ENCODE measurements at regions not wholly inside any gene's neighbourhood (a gene's known extent, or its start where the extent isn't known, plus 50 kb on each side); places are given as distances from the start of the nearest gene placed in this dataset.

DNA sequence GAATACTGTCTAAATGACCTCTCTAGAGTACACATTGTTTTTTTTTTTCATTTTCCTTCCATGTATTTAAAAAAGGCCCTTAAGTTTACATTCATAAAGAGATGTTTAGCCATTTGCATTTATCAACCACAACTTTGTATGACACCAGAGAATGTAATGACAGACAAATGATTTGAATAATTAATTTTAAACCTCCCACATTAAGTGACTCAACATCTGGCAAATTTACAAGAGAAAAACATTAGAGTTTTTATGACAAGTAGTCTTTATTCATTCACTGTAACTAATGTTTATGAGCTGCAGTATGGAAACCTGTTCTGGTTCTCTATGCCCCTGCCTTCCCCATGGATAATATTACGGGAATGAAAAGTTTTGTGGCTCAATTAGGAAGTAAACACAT, 1093.8 kb upstream of the CDH9 start:
- no peaks in the 10 kb centered on the region for H3K9me1 ChIP-seq (replicated peaks; ENCODE audit: control insufficient read depth, extremely low read depth, insufficient read depth, low read length)
- TF ChIP-seq CTCF (IDR thresholded peaks at IDR 0.05; ENCODE audit: extremely low read depth in 1 of 2, insufficient read depth in 1 of 2, low read depth in 1 of 2, low read length in 2 of 2), result no peak
- no peak for TF ChIP-seq POLR2A (IDR thresholded peaks at IDR 0.05; ENCODE audit: low read depth, low read length)
- no peak for TF ChIP-seq MYC (IDR thresholded peaks at IDR 0.05; ENCODE audit: low read depth, low read length)
- CTCF ChIA-PET, result no interaction called here
- DNase-seq (ENCODE audit: low read depth, low spot score) (no peak), FAIRE-seq (no peak)
- no peak overlapping the region for H3K9ac ChIP-seq (replicated peaks; ENCODE audit: extremely low read depth, insufficient read depth, low read length)
- H3K4me2 ChIP-seq (ENCODE audit: insufficient read depth, low read length), result no peak overlapping the region
- no peaks in the 10 kb centered on the region for H3K4me1 ChIP-seq (ENCODE audit: control insufficient read depth, extremely low read depth, insufficient read depth, low read length)
- POLR2A ChIA-PET, result no interaction called here
- no peak overlapping the region for H3K27ac ChIP-seq (ENCODE audit: insufficient read depth, low read depth, low read length)
- dilution Hi-C loops (cut with MboI; ENCODE audit: extremely low pct_ligation_motif_present, low sequenced_read_pairs) (no loop called here), intact Hi-C loops (cut with micrococcal nuclease) (no loop called here)
- no TSS peak for BruUV-seq (replicated peaks)
- no peaks in the 10 kb centered on the region for H3K9me3 ChIP-seq (replicated peaks; ENCODE audit: control insufficient read depth, insufficient read depth, low read length)
- H2AFZ ChIP-seq (ENCODE audit: low read depth, low read length), result no peak overlapping the region
- no peaks in the 10 kb centered on the region for H3K27me3 ChIP-seq (ENCODE audit: control insufficient read depth in 2 of 2, insufficient read depth in 2 of 2, low read length in 2 of 2)
- no peaks in the 10 kb centered on the region for H3K79me2 ChIP-seq (ENCODE audit: control insufficient read depth, insufficient read depth, low read length)
- H4K20me1 ChIP-seq (replicated peaks; ENCODE audit: control insufficient read depth, extremely low read depth, insufficient read depth, low read length), result no peaks in the 10 kb centered on the region
- H3K36me3 ChIP-seq (ENCODE audit: control insufficient read depth in 2 of 2, extremely low read depth in 1 of 2, insufficient read depth in 2 of 2, low read length in 2 of 2), result no peaks in the 10 kb centered on the region
- no peak overlapping the region for H3K4me3 ChIP-seq (replicated peaks in 1 of 3; ENCODE audit: insufficient read depth in 1 of 3, low read depth in 1 of 3, low read length in 3 of 3)

DNA sequence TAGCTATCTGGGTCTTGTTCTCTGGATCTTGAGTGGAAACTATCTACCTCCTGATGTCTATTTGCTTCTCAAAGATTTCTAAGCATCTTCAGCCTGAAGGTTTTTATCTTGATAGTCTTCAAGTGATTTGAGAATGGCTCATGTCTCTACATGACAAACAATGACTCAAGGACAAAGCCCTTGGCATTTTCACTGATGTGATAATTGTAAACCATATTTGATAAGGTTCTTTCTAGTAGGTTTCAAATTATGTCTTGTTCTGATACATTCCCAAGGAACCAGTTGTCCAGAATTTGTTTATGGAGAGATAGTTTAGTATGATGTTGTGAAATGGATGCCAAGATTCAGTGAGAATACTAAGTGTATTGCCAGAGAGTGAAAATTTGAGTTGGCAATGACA, 1079.3 kb upstream of the CDH9 start:
- intact Hi-C loops (cut with micrococcal nuclease) (no loop called here), dilution Hi-C loops (cut with MboI; ENCODE audit: extremely low pct_ligation_motif_present, low sequenced_read_pairs) (no loop called here)
- no peak overlapping the region for H3K27ac ChIP-seq (ENCODE audit: insufficient read depth, low read depth, low read length)
- H3K9ac ChIP-seq (replicated peaks; ENCODE audit: extremely low read depth, insufficient read depth, low read length), result no peak overlapping the region
- FAIRE-seq (no peak), DNase-seq (ENCODE audit: low read depth, low spot score) (no peak)
- H2AFZ ChIP-seq (ENCODE audit: low read depth, low read length), result no peak overlapping the region
- H3K9me3 ChIP-seq (replicated peaks; ENCODE audit: control insufficient read depth, insufficient read depth, low read length), result no peaks in the 10 kb centered on the region
- no peaks in the 10 kb centered on the region for H3K27me3 ChIP-seq (ENCODE audit: control insufficient read depth in 2 of 2, insufficient read depth in 2 of 2, low read length in 2 of 2)
- H3K4me2 ChIP-seq (ENCODE audit: insufficient read depth, low read length), result no peak overlapping the region
- no peak overlapping the region for H3K4me3 ChIP-seq (replicated peaks in 1 of 3; ENCODE audit: insufficient read depth in 1 of 3, low read depth in 1 of 3, low read length in 3 of 3)
- no peaks in the 10 kb centered on the region for H4K20me1 ChIP-seq (replicated peaks; ENCODE audit: control insufficient read depth, extremely low read depth, insufficient read depth, low read length)
- ChIA-PET CTCF (no interaction called here), POLR2A (no interaction called here)
- TF ChIP-seq FOS (IDR thresholded peaks at IDR 0.05; ENCODE audit: borderline replicate concordance, insufficient read depth, low read length) (no peak), CTCF (IDR thresholded peaks at IDR 0.05; ENCODE audit: extremely low read depth in 1 of 2, insufficient read depth in 1 of 2, low read depth in 1 of 2, low read length in 2 of 2) (no peak), JUN (IDR thresholded peaks at IDR 0.05; ENCODE audit: borderline replicate concordance, insufficient read depth, insufficient read length, low read depth) (no peak), POLR2A (IDR thresholded peaks at IDR 0.05; ENCODE audit: low read depth, low read length) (no peak), GATA2 (IDR thresholded peaks at IDR 0.05; ENCODE audit: insufficient read depth, insufficient read length, low read depth, low read length) (no peak), MYC (IDR thresholded peaks at IDR 0.05; ENCODE audit: low read depth, low read length) (no peak), POLR2AphosphoS5 (IDR thresholded peaks at IDR 0.05; ENCODE audit: insufficient read depth, low read depth, low read length) (no peak), EZH2 (IDR thresholded peaks at IDR 0.05; ENCODE audit: borderline replicate concordance, low read depth, low read length, severe bottlenecking) (no peak)
- TF ChIP-seq, protein P1, sequence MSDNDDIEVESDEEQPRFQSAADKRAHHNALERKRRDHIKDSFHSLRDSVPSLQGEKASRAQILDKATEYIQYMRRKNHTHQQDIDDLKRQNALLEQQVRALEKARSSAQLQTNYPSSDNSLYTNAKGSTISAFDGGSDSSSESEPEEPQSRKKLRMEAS (IDR thresholded peaks at IDR 0.05; ENCODE audit: insufficient read depth, insufficient read length), result no peak
- H3K9me1 ChIP-seq (replicated peaks; ENCODE audit: control insufficient read depth, extremely low read depth, insufficient read depth, low read length), result no peaks in the 10 kb centered on the region
- H3K36me3 ChIP-seq (ENCODE audit: control insufficient read depth in 2 of 2, extremely low read depth in 1 of 2, insufficient read depth in 2 of 2, low read length in 2 of 2), result no peaks in the 10 kb centered on the region
- BruUV-seq (replicated peaks), result no TSS peak
- H3K79me2 ChIP-seq (ENCODE audit: control insufficient read depth, insufficient read depth, low read length), result no peaks in the 10 kb centered on the region
- H3K4me1 ChIP-seq (ENCODE audit: control insufficient read depth, extremely low read depth, insufficient read depth, low read length), result no peaks in the 10 kb centered on the region

Measured in endothelial cell of umbilical vein (primary cell).